ENCODE measurements at regions not wholly inside any gene's neighbourhood (a gene's known extent, or its start where the extent isn't known, plus 50 kb on each side); places are given as distances from the start of the nearest gene placed in this dataset.

DNA sequence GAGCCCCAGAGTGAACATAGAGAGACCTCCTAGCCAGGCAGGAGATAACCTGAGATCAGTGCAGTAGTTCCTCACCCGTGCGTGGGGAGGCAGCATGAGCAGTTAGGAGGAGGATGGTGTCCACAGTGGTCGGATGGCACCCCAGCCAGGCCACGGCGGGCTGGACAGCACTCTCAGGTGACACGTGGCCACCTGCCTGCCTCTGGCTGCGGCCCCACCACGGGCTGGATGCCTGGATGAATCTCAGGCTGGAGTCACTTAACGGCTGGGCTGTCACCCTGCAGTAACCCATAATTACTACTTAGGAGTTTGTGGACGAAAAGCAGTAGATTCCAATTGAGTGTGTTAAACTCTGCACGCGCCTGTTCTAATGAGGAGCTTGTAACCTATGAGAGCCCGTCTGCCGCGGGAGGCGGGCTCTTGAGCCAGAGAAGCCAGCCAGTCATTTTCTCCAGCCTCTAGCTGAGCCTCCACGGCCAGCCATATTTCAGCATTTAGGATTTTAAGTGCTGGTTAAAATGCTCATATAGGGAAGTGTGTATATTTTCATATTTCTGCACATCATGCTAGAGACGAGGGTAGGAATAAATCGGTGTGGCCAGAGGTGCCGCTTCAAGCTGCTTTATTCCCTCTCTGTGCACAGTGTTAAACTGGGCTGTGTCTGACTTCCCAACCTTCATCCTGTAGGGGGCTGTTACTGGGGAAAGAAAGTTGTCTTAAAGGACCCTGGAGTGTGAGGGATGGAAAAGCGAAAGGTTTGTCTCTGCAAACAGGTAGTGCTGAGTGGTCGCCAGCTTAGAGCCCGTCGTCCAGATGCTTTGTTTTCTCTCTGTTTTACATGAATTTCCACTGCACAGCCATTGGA is 144.0 kb downstream of the GLI2 start:
- Histone ChIP-seq H3K4me3 (replicated peaks in 1 of 3; ENCODE audit: insufficient read depth in 1 of 3, low read depth in 1 of 3, low read length in 3 of 3) (no peak overlapping the region), H3K27me3 (ENCODE audit: control insufficient read depth in 2 of 2, insufficient read depth in 2 of 2, low read length in 2 of 2) (peaks cover 4% of the 10 kb centered on the region in 2 experiments), H3K9ac (replicated peaks; ENCODE audit: extremely low read depth, insufficient read depth, low read length) (no peak overlapping the region), H3K4me2 (ENCODE audit: insufficient read depth, low read length) (no peak overlapping the region), H2AFZ (ENCODE audit: low read depth, low read length) (no peak overlapping the region), H4K20me1 (replicated peaks; ENCODE audit: control insufficient read depth, extremely low read depth, insufficient read depth, low read length) (no peaks in the 10 kb centered on the region), H3K9me3 (replicated peaks; ENCODE audit: control insufficient read depth, insufficient read depth, low read length) (no peaks in the 10 kb centered on the region), H3K27ac (ENCODE audit: insufficient read depth, low read depth, low read length) (no peak overlapping the region), H3K4me1 (ENCODE audit: control insufficient read depth, extremely low read depth, insufficient read depth, low read length) (no peaks in the 10 kb centered on the region), H3K36me3 (ENCODE audit: control insufficient read depth in 2 of 2, extremely low read depth in 1 of 2, insufficient read depth in 2 of 2, low read length in 2 of 2) (no peaks in the 10 kb centered on the region), H3K9me1 (replicated peaks; ENCODE audit: control insufficient read depth, extremely low read depth, insufficient read depth, low read length) (no peaks in the 10 kb centered on the region), H3K79me2 (ENCODE audit: control insufficient read depth, insufficient read depth, low read length) (no peaks in the 10 kb centered on the region)
- CTCF ChIA-PET, result interaction anchor here (1.1 kb wide), 1 partner anchor 9 kb away, joined by 5 read pairs; no protein-coding TSS in a partner anchor
- dilution Hi-C loops (cut with MboI; ENCODE audit: extremely low pct_ligation_motif_present, low sequenced_read_pairs), result no loop called here
- POLR2A ChIA-PET, result no interaction called here
- intact Hi-C loops (cut with micrococcal nuclease), result no loop called here
- FAIRE-seq, result no peak
- no TSS peak for BruUV-seq (replicated peaks)
- no peak for DNase-seq (ENCODE audit: low read depth, low spot score)
- TF ChIP-seq GATA2 (IDR thresholded peaks at IDR 0.05; ENCODE audit: insufficient read depth, insufficient read length, low read depth, low read length) (no peak), EZH2 (IDR thresholded peaks at IDR 0.05; ENCODE audit: borderline replicate concordance, low read depth, low read length, severe bottlenecking) (no peak)

DNA sequence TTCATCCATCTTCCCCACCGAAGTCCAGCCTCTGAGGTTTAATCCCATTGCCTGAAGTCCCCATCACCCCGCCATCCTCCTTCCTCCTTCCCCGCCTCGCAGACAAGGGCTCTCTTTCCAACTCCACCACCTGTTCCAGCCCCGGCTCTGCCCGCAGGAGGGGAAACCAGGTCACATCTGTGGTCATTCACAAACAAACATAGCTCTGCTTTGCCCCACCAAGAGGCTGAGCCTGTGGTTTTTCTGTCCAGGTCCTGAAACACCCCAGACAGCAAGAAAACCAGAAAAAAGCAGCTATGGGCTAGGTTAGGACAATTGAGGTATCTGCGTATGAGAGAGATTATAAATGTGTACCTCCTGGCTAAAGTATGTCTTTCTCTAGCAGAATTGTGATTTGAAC is 144.7 kb downstream of the GLI2 start:
- H3K9ac ChIP-seq (replicated peaks; ENCODE audit: extremely low read depth, insufficient read depth, low read length), result no peak overlapping the region
- no peaks in the 10 kb centered on the region for H3K79me2 ChIP-seq (ENCODE audit: control insufficient read depth, insufficient read depth, low read length)
- ChIA-PET CTCF (interaction anchor here (1.1 kb wide), 1 partner anchor 9 kb away, joined by 5 read pairs; no protein-coding TSS in a partner anchor), POLR2A (no interaction called here)
- no peaks in the 10 kb centered on the region for H3K36me3 ChIP-seq (ENCODE audit: control insufficient read depth in 2 of 2, extremely low read depth in 1 of 2, insufficient read depth in 2 of 2, low read length in 2 of 2)
- H3K4me2 ChIP-seq (ENCODE audit: insufficient read depth, low read length), result no peak overlapping the region
- peaks cover 4% of the 10 kb centered on the region in 2 experiments for H3K27me3 ChIP-seq (ENCODE audit: control insufficient read depth in 2 of 2, insufficient read depth in 2 of 2, low read length in 2 of 2)
- TF ChIP-seq GATA2 (IDR thresholded peaks at IDR 0.05; ENCODE audit: insufficient read depth, insufficient read length, low read depth, low read length) (no peak), EZH2 (IDR thresholded peaks at IDR 0.05; ENCODE audit: borderline replicate concordance, low read depth, low read length, severe bottlenecking) (no peak), JUN (IDR thresholded peaks at IDR 0.05; ENCODE audit: borderline replicate concordance, insufficient read depth, insufficient read length, low read depth) (no peak)
- TF ChIP-seq, protein P1, sequence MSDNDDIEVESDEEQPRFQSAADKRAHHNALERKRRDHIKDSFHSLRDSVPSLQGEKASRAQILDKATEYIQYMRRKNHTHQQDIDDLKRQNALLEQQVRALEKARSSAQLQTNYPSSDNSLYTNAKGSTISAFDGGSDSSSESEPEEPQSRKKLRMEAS (IDR thresholded peaks at IDR 0.05; ENCODE audit: insufficient read depth, insufficient read length), result no peak
- no peaks in the 10 kb centered on the region for H3K4me1 ChIP-seq (ENCODE audit: control insufficient read depth, extremely low read depth, insufficient read depth, low read length)
- H3K9me1 ChIP-seq (replicated peaks; ENCODE audit: control insufficient read depth, extremely low read depth, insufficient read depth, low read length), result no peaks in the 10 kb centered on the region
- H3K27ac ChIP-seq (ENCODE audit: insufficient read depth, low read depth, low read length), result no peak overlapping the region
- no peak overlapping the region for H2AFZ ChIP-seq (ENCODE audit: low read depth, low read length)
- BruUV-seq (replicated peaks), result no TSS peak
- intact Hi-C loops (cut with micrococcal nuclease) (no loop called here), dilution Hi-C loops (cut with MboI; ENCODE audit: extremely low pct_ligation_motif_present, low sequenced_read_pairs) (no loop called here)
- DNase-seq (ENCODE audit: low read depth, low spot score), result no peak
- H4K20me1 ChIP-seq (replicated peaks; ENCODE audit: control insufficient read depth, extremely low read depth, insufficient read depth, low read length), result no peaks in the 10 kb centered on the region
- FAIRE-seq, result no peak
- H3K9me3 ChIP-seq (replicated peaks; ENCODE audit: control insufficient read depth, insufficient read depth, low read length), result no peaks in the 10 kb centered on the region
- no peak overlapping the region for H3K4me3 ChIP-seq (replicated peaks in 1 of 3; ENCODE audit: insufficient read depth in 1 of 3, low read depth in 1 of 3, low read length in 3 of 3)
